ENCODE measurements at regions not wholly inside any gene's neighbourhood (a gene's known extent, or its start where the extent isn't known, plus 50 kb on each side); places are given as distances from the start of the nearest gene placed in this dataset.
A peak's percentile ranks its signal among the peaks of the same experiment; 100 is the strongest.
"Not testable (repeated sequence)": the region's sequence is repeated elsewhere in the genome, so short reads cannot be mapped to it uniquely, and the experiment has no call there.

- no peak for DNase-seq
Observed at GRCh38 chr13:83086948-83087347, 795.3 kb downstream of the SLITRK1 start.

- no peak for DNase-seq
Observed at GRCh38 chr13:83086088-83086487, 796.2 kb downstream of the SLITRK1 start.

GRCh38 chr13:83085186-83085900 is 796.9 kb downstream of the SLITRK1 start:
- no peak for DNase-seq

GRCh38 chr13:83077499-83077898 is 804.8 kb downstream of the SLITRK1 start:
- DNase-seq: no peak

- DNase-seq: not testable (repeated sequence)
Observed at GRCh38 chr13:83073930-83074329, 808.3 kb downstream of the SLITRK1 start.

- no peak for DNase-seq
Observed at GRCh38 chr13:83065108-83065507, 817.2 kb downstream of the SLITRK1 start.

- DNase-seq: no peak
Observed at GRCh38 chr13:83057119-83057518, 825.2 kb downstream of the SLITRK1 start.

- DNase-seq: no peak
Observed at GRCh38 chr13:83056269-83056668, 826.0 kb downstream of the SLITRK1 start.

GRCh38 chr13:83048419-83048818 is 833.9 kb downstream of the SLITRK1 start:
- no peak for DNase-seq

- DNase-seq: no peak
Observed at GRCh38 chr13:83024955-83025594, 857.2 kb downstream of the SLITRK1 start.

- no peak for DNase-seq
Observed at GRCh38 chr13:83024232-83024631, 858.0 kb downstream of the SLITRK1 start.

- no peak for DNase-seq
Observed at GRCh38 chr13:83019986-83020385, 862.3 kb downstream of the SLITRK1 start.

- DNase-seq: no peak
Observed at GRCh38 chr13:83009987-83010386, 872.3 kb downstream of the SLITRK1 start.

- DNase-seq: no peak
Observed at GRCh38 chr13:83008212-83008929, 873.9 kb downstream of the SLITRK1 start.

- peak; percentile 6 to 69 (median 42) for DNase-seq
Observed at GRCh38 chr13:83007226-83007625, 875.0 kb downstream of the SLITRK1 start.

GRCh38 chr13:83003185-83003584 is 879.1 kb downstream of the SLITRK1 start:
- no peak for DNase-seq

- DNase-seq: no peak
Observed at GRCh38 chr13:82993417-82993816, 888.9 kb downstream of the SLITRK1 start.

GRCh38 chr13:82976499-82976898 is 905.8 kb downstream of the SLITRK1 start:
- DNase-seq: no peak

- DNase-seq: no peak
Observed at GRCh38 chr13:82963226-82964099, 918.8 kb downstream of the SLITRK1 start.

GRCh38 chr13:82962397-82962796 is 919.9 kb downstream of the SLITRK1 start:
- no peak for DNase-seq

GRCh38 chr13:82961757-82962156 is 920.5 kb downstream of the SLITRK1 start:
- no peak for DNase-seq

- DNase-seq: not testable (repeated sequence)
Observed at GRCh38 chr13:82952336-82952735, 929.9 kb downstream of the SLITRK1 start.

GRCh38 chr13:82947683-82948082 is 934.6 kb downstream of the SLITRK1 start:
- DNase-seq: no peak

All from suppressor macrophage (primary cell).